ENCODE measurements at regions not wholly inside any gene's neighbourhood (a gene's known extent, or its start where the extent isn't known, plus 50 kb on each side); places are given as distances from the start of the nearest gene placed in this dataset.
A peak's percentile ranks its signal among the peaks of the same experiment; 100 is the strongest.

DNA sequence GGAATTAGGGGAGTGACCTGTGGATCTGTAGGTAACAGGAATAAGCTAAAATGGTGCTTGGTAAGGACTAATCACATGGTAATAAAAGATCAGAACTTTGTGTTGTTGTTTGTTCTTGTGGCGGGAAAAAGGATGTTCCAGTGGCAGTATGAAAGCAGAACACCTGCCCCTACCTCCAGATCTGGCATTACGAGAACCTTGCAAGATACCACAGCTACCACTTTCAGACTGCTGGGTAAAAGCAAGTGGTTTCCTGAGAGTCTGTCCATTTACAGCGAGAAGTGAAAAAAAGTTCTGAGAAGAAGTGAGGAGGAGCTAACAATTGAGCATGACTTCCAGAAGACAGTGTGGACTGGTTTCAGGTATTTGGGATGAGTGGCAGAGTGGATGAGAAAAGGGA, 252.5 kb downstream of the TLE4 start:
- no peak for DNase-seq (ENCODE audit: low spot score)
- H3K4me1 Mint-ChIP-seq = no peaks in the 10 kb centered on the region
- Histone ChIP-seq H3K27me3 (no peaks in the 10 kb centered on the region), H3K4me3 (no peak overlapping the region), H3K27ac (no peak overlapping the region), H4K20me1 (ENCODE audit: low read depth) (no peaks in the 10 kb centered on the region), H3K9ac (no peak overlapping the region), H3K4me2 (no peak overlapping the region), H3K9me3 (ENCODE audit: low read depth) (no peaks in the 10 kb centered on the region), H3K4me1 (no peaks in the 10 kb centered on the region), H3F3A (ENCODE audit: low read depth) (no peaks in the 10 kb centered on the region), H3K79me2 (ENCODE audit: low read depth) (no peaks in the 10 kb centered on the region), H3K36me3 (no peaks in the 10 kb centered on the region), H2AFZ (replicated peaks) (no peak overlapping the region)
- H3K36me3 Mint-ChIP-seq = peaks cover 5% of the 10 kb centered on the region
- H3K9me3 Mint-ChIP-seq = peaks cover 14% of the 10 kb centered on the region
- peaks cover 5% of the 10 kb centered on the region for H3K27me3 Mint-ChIP-seq (ENCODE audit: insufficient read depth, low read depth)
- TF ChIP-seq EZH2 (IDR thresholded peaks at IDR 0.05) = no peak
- TF ChIP-seq, protein P1, sequence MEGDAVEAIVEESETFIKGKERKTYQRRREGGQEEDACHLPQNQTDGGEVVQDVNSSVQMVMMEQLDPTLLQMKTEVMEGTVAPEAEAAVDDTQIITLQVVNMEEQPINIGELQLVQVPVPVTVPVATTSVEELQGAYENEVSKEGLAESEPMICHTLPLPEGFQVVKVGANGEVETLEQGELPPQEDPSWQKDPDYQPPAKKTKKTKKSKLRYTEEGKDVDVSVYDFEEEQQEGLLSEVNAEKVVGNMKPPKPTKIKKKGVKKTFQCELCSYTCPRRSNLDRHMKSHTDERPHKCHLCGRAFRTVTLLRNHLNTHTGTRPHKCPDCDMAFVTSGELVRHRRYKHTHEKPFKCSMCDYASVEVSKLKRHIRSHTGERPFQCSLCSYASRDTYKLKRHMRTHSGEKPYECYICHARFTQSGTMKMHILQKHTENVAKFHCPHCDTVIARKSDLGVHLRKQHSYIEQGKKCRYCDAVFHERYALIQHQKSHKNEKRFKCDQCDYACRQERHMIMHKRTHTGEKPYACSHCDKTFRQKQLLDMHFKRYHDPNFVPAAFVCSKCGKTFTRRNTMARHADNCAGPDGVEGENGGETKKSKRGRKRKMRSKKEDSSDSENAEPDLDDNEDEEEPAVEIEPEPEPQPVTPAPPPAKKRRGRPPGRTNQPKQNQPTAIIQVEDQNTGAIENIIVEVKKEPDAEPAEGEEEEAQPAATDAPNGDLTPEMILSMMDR (IDR thresholded peaks at IDR 0.05) = no peak
- TF ChIP-seq EZH2phosphoT487 (IDR thresholded peaks at IDR 0.05) = no peak
- H3K27ac Mint-ChIP-seq = no peak overlapping the region
- H3K4me3 Mint-ChIP-seq = no peak overlapping the region

DNA sequence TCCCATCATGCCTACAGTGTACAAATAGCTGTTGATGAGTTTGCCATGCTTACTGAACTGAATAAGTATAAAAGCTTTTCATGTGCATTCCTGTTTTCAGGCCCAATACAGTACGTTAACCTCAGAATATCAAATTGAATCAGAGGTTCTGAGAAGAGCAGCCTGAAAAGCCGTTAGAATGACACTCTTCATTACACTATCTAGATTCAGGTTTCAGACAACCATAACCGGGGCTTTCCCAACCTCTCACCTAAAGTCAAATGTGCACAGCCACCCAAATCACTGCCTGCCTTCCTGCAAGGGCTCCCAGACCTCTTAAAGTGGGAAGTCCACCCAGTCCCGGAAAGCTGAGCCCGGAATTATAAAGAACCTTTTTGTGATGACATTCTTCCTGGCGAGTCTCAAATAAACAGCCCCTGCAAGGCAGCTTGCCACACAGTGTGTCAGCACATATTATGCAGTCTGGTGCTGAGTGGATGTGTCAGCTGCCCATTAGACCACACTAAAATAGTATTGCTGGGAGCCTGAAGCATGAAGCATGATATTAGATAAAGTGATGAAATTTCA, 245.8 kb downstream of the TLE4 start:
- H3K9me3 ChIP-seq (ENCODE audit: low read depth) = no peaks in the 10 kb centered on the region
- no peaks in the 10 kb centered on the region for H4K20me1 ChIP-seq (ENCODE audit: low read depth)
- Mint-ChIP-seq H3K36me3 (peaks cover under 1% of the 10 kb centered on the region), H3K4me3 (no peak overlapping the region), H3K27me3 (ENCODE audit: insufficient read depth, low read depth) (no peaks in the 10 kb centered on the region), H3K27ac (no peak overlapping the region), H3K4me1 (peaks cover 7% of the 10 kb centered on the region), H3K9me3 (peaks cover 3% of the 10 kb centered on the region)
- DNase-seq (ENCODE audit: low spot score) = peak; percentile 21
- H3K9ac ChIP-seq = no peak overlapping the region
- H3K4me2 ChIP-seq = no peak overlapping the region
- H2AFZ ChIP-seq (replicated peaks) = peak overlapping the region; percentile 60
- H3K36me3 ChIP-seq = no peaks in the 10 kb centered on the region
- TF ChIP-seq EZH2phosphoT487 (IDR thresholded peaks at IDR 0.05) = no peak
- TF ChIP-seq, protein P1 (IDR thresholded peaks at IDR 0.05) = no peak
- TF ChIP-seq EZH2 (IDR thresholded peaks at IDR 0.05) = no peak
- no peaks in the 10 kb centered on the region for H3K79me2 ChIP-seq (ENCODE audit: low read depth)
- peaks cover 15% of the 10 kb centered on the region for H3K4me1 ChIP-seq
- no peaks in the 10 kb centered on the region for H3F3A ChIP-seq (ENCODE audit: low read depth)
- H3K4me3 ChIP-seq = no peak overlapping the region
- no peak overlapping the region for H3K27ac ChIP-seq
- H3K27me3 ChIP-seq = no peaks in the 10 kb centered on the region

DNA sequence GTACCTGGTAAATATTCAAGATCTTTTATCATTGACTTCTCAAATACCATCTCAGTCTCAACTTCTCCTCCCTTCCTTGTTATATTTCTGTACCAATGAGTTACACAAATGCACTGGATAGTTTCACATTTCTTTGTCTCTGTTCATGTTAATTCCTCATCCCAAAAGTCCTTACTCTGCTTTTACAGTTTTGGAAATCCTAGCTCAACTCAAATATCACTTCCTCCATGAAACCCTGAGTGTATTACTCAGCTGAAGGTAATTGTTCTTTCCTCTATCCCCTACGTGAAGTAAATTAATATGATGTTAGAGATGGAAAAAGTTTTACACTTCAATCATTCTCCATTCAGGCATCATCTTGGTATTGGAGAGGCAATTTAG, 241.5 kb downstream of the TLE4 start:
- Mint-ChIP-seq H3K4me3 (no peak overlapping the region), H3K27ac (no peak overlapping the region), H3K36me3 (no peaks in the 10 kb centered on the region), H3K9me3 (no peaks in the 10 kb centered on the region), H3K27me3 (ENCODE audit: insufficient read depth, low read depth) (no peaks in the 10 kb centered on the region), H3K4me1 (peaks cover 9% of the 10 kb centered on the region)
- H3K4me2 ChIP-seq = no peak overlapping the region
- H3K4me1 ChIP-seq = peaks cover 15% of the 10 kb centered on the region
- H3K36me3 ChIP-seq = no peaks in the 10 kb centered on the region
- DNase-seq (ENCODE audit: low spot score) = no peak
- no peak overlapping the region for H3K9ac ChIP-seq
- no peaks in the 10 kb centered on the region for H4K20me1 ChIP-seq (ENCODE audit: low read depth)
- H3K9me3 ChIP-seq (ENCODE audit: low read depth) = no peaks in the 10 kb centered on the region
- no peaks in the 10 kb centered on the region for H3K27me3 ChIP-seq
- no peaks in the 10 kb centered on the region for H3K79me2 ChIP-seq (ENCODE audit: low read depth)
- no peaks in the 10 kb centered on the region for H3F3A ChIP-seq (ENCODE audit: low read depth)
- TF ChIP-seq, protein P1 (IDR thresholded peaks at IDR 0.05) = no peak
- no peak for TF ChIP-seq EZH2phosphoT487 (IDR thresholded peaks at IDR 0.05)
- TF ChIP-seq EZH2 (IDR thresholded peaks at IDR 0.05) = no peak
- H2AFZ ChIP-seq (replicated peaks) = no peak overlapping the region
- no peak overlapping the region for H3K27ac ChIP-seq
- H3K4me3 ChIP-seq = no peak overlapping the region

Measured in neural progenitor cell (in vitro differentiated cells).